B cell (primary cell): ENCODE measurements at regions not wholly inside any gene's neighbourhood (a gene's known extent, or its start where the extent isn't known, plus 50 kb on each side); places are given as distances from the start of the nearest gene placed in this dataset.
"Not testable (repeated sequence)": the region's sequence is repeated elsewhere in the genome, so short reads cannot be mapped to it uniquely, and the experiment has no call there.

Experiments
- ATAC-seq: fragments of 200-7000 bp; cut with Tn5 transposase; one replicate; pipeline ENCODE4 v1.10.0; 2021; ENCODE audit warnings: low read depth, mild to moderate bottlenecking, moderate number of reproducible peaks, moderate library complexity
- CTCF ChIA-PET: fragments of 350-600 bp; sonication (Branson Sonifier 250); formaldehyde crosslinking; loops from one replicate; lab custom pipeline; 2021; ENCODE audit warnings: antibody characterized with exemption, inconsistent platforms; lab: Charles Lee
- POLR2A ChIA-PET: fragments of 350-600 bp; sonication (Branson Sonifier 250); formaldehyde crosslinking; loops from one replicate; lab custom pipeline; 2021; ENCODE audit warnings: antibody characterized with exemption; lab: Charles Lee
- DNase-seq: peaks from one replicate; pipeline ENCODE4 v3.0.0; 2013
- H2AFZ ChIP-seq: 2 replicates; pipeline ENCODE4 v1.6.1; 2012; ENCODE audit warnings: mild to moderate bottlenecking, low read depth, low read length; ENCODE audit not compliant: insufficient read depth, poor library complexity, severe bottlenecking
- H3K27ac ChIP-seq, 2 donors: 1 replicate in 1 of 2; 2 replicates in 1 of 2; pipeline ENCODE4 v1.5.1; 2012 to 2013; ENCODE audit warnings: low read length in 2 of 2, mild to moderate bottlenecking in 2 of 2, moderate library complexity in 1 of 2
- H3K27me3 ChIP-seq, 4 experiments: fragments of 200-600 bp in 1 of 4; sonication (generic) in 1 of 4; replicated peaks in 1 of 4; 1 replicate in 2 of 4; 2 replicates in 2 of 4; pipeline versions ENCODE4 v1.6.1 to v1.7.0; 2013 to 2016; ENCODE audit warnings: low read length in 3 of 4, mild to moderate bottlenecking in 2 of 4, mixed read lengths in 1 of 4, moderate library complexity in 1 of 4; ENCODE audit not compliant: insufficient read depth in 4 of 4, control insufficient read depth in 3 of 4; ENCODE audit errors: control extremely low read depth in 1 of 4
- H3K36me3 ChIP-seq, 2 experiments: replicated peaks in 1 of 2; 1 replicate in 1 of 2; 2 replicates in 1 of 2; pipeline versions ENCODE4 v1.6.1 to v1.7.1; 2013; ENCODE audit warnings: low read length in 1 of 2; ENCODE audit not compliant: insufficient read depth in 2 of 2, control insufficient read depth in 1 of 2; ENCODE audit errors: control extremely low read depth in 1 of 2, extremely low read depth in 1 of 2
- H3K4me1 ChIP-seq, 2 donors: fragments of 200-600 bp in 1 of 2; sonication (generic) in 1 of 2; 1 replicate in 1 of 2; 2 replicates in 1 of 2; pipeline versions ENCODE4 v1.5.1 to v1.6.1; 2013 to 2017; ENCODE audit warnings: low read length in 2 of 2; ENCODE audit not compliant: control insufficient read depth in 2 of 2, insufficient read depth in 2 of 2
- H3K4me2 ChIP-seq: replicated peaks from 2 replicates; pipeline ENCODE3; 2012; ENCODE audit warnings: mild to moderate bottlenecking, low read depth, low read length; ENCODE audit not compliant: poor library complexity, severe bottlenecking
- H3K4me3 ChIP-seq, 5 experiments: fragments of 200-600 bp in 1 of 5; sonication (generic) in 1 of 5; 1 replicate in 3 of 5; 2 replicates in 2 of 5; pipeline versions ENCODE4 v1.5.1 to v1.7.0; 2011 to 2016; ENCODE audit warnings: low read length in 4 of 5, mild to moderate bottlenecking in 4 of 5, low read depth in 2 of 5, control low read depth in 1 of 5, moderate library complexity in 1 of 5; ENCODE audit not compliant: insufficient read depth in 1 of 5; ENCODE audit errors: control extremely low read depth in 1 of 5, extremely low read depth in 1 of 5
- H3K79me2 ChIP-seq: fragments of 200-600 bp; sonication (generic); one replicate; pipeline ENCODE4 v1.6.0; 2016; ENCODE audit warnings: low read length; ENCODE audit not compliant: control insufficient read depth, insufficient read depth
- H3K9ac ChIP-seq: fragments of 200-600 bp; sonication (generic); 2 replicates; pipeline ENCODE4 v1.6.1; 2017; ENCODE audit warnings: mild to moderate bottlenecking, low read length, moderate library complexity
- H3K9me3 ChIP-seq, 3 donors: one replicate each; pipeline versions ENCODE4 v1.6.1 to v1.7.1; 2013; ENCODE audit warnings: low read length in 2 of 3; ENCODE audit not compliant: control insufficient read depth in 2 of 3, insufficient read depth in 1 of 3; ENCODE audit errors: control extremely low read depth in 1 of 3
- H4K20me1 ChIP-seq: 2 replicates; pipeline ENCODE4 v1.6.0; 2012; ENCODE audit warnings: mild to moderate bottlenecking, low read length; ENCODE audit not compliant: insufficient read depth, control insufficient read depth, poor library complexity, severe bottlenecking
- H3K27ac Mint-ChIP-seq: one replicate; pipeline ENCODE4 v1.8.0; 2021; ENCODE audit warnings: mixed read lengths
- H3K27me3 Mint-ChIP-seq: one replicate; pipeline ENCODE4 v1.8.0; 2021; ENCODE audit warnings: mixed read lengths
- H3K4me1 Mint-ChIP-seq: one replicate; pipeline ENCODE4 v1.8.0; 2021; ENCODE audit warnings: mixed read lengths
- H3K4me3 Mint-ChIP-seq: one replicate; pipeline ENCODE4 v1.8.0; 2021; ENCODE audit warnings: mixed read lengths
- H3K9me3 Mint-ChIP-seq: one replicate; pipeline ENCODE4 v1.8.0; 2022; ENCODE audit warnings: mixed read lengths; ENCODE audit not compliant: insufficient read depth
- CTCF ChIP-seq: fragments of 200-600 bp; IDR thresholded peaks from one replicate; pipeline ENCODE4 v1.8.0; 2022; ENCODE audit warnings: antibody characterized with exemption, mild to moderate bottlenecking
- EZH2 ChIP-seq: IDR thresholded peaks from 2 replicates; pipeline ENCODE4 v1.6.1; 2012; ENCODE audit warnings: borderline replicate concordance, low read depth, mild to moderate bottlenecking, moderate library complexity, low read length; ENCODE audit not compliant: insufficient read depth, poor library complexity, severe bottlenecking
- WGBS: methylation state at CpG from one replicate; pipeline ENCODE4 v1.1.5; 2013; ENCODE audit warnings: missing lambda C conversion rate; ENCODE audit not compliant: insufficient coverage; 5-methylcytosine and 5-hydroxymethylcytosine counted together
- intact Hi-C: fragments of 100-400 bp; cut with micrococcal nuclease; formaldehyde crosslinking; loops from one replicate; pipeline ENCODE4 v1.10.0; 2022

- no peak overlapping the region for H3K27ac ChIP-seq
- H3K9ac ChIP-seq = no peak overlapping the region
- no peaks in the 10 kb centered on the region for H3K4me1 Mint-ChIP-seq
- CTCF ChIA-PET = no interaction called here
- H4K20me1 ChIP-seq = no peaks in the 10 kb centered on the region
- POLR2A ChIA-PET = no interaction called here
- H3K9me3 ChIP-seq = no peaks in the 10 kb centered on the region
- ATAC-seq (no peak), DNase-seq (no peak)
- intact Hi-C loops = no loop called here
- H2AFZ ChIP-seq = no peak overlapping the region
- H3K27me3 Mint-ChIP-seq = no peaks in the 10 kb centered on the region
- no peaks in the 10 kb centered on the region for H3K79me2 ChIP-seq
- no peak for TF ChIP-seq CTCF
- TF ChIP-seq EZH2 = no peak
- H3K4me1 ChIP-seq = no peaks in the 10 kb centered on the region
- H3K36me3 ChIP-seq = no peaks in the 10 kb centered on the region
- H3K4me3 Mint-ChIP-seq = no peak overlapping the region
- no peak overlapping the region for H3K27ac Mint-ChIP-seq
- no peak overlapping the region for H3K4me2 ChIP-seq
- no peak overlapping the region for H3K4me3 ChIP-seq
- H3K9me3 Mint-ChIP-seq = peaks cover 5% of the 10 kb centered on the region
- H3K27me3 ChIP-seq = no peaks in the 10 kb centered on the region
- WGBS = 94% methylated on average over 4 of the region's 4 CpGs
Observed at GRCh38 chr5:125457617-125458016, 711.2 kb upstream of the ZNF608 start.

GRCh38 chr5:125458949-125459348 lies 712.5 kb upstream of the ZNF608 start:
- DNase-seq, H3K9me3 Mint-ChIP-seq, H3K4me1 Mint-ChIP-seq, H3K4me3 Mint-ChIP-seq, H3K27ac ChIP-seq, H3K4me2 ChIP-seq, H4K20me1 ChIP-seq, H2AFZ ChIP-seq, H3K36me3 ChIP-seq, H3K27ac Mint-ChIP-seq, H3K9me3 ChIP-seq, H3K27me3 Mint-ChIP-seq, POLR2A ChIA-PET, H3K79me2 ChIP-seq, CTCF ChIA-PET, H3K27me3 ChIP-seq, intact Hi-C loops, H3K4me1 ChIP-seq, H3K9ac ChIP-seq, H3K4me3 ChIP-seq, ATAC-seq: not testable (repeated sequence)
- 100% methylated on average over 2 of the region's 2 CpGs for WGBS
